B cell (primary cell): ENCODE measurements at regions not wholly inside any gene's neighbourhood (a gene's known extent, or its start where the extent isn't known, plus 50 kb on each side); places are given as distances from the start of the nearest gene placed in this dataset.

Experiments
- CTCF ChIP-seq: fragments of 200-600 bp; IDR thresholded peaks from one replicate; pipeline ENCODE4 v1.8.0; 2022; ENCODE audit warnings: antibody characterized with exemption, mild to moderate bottlenecking
- EZH2 ChIP-seq: IDR thresholded peaks from 2 replicates; pipeline ENCODE4 v1.6.1; 2012; ENCODE audit warnings: borderline replicate concordance, low read depth, mild to moderate bottlenecking, moderate library complexity, low read length; ENCODE audit not compliant: insufficient read depth, poor library complexity, severe bottlenecking

GRCh38 chr20:60693496-60694133 lies 558.4 kb upstream of the CDH4 start:
- no peak for TF ChIP-seq CTCF
- TF ChIP-seq EZH2: no peak
